HEK293 (cell line): ENCODE measurements at regions not wholly inside any gene's neighbourhood (a gene's known extent, or its start where the extent isn't known, plus 50 kb on each side); places are given as distances from the start of the nearest gene placed in this dataset.
A peak's percentile ranks its signal among the peaks of the same experiment; 100 is the strongest.

ENCODE experiments used
- AEBP2 ChIP-seq: fragments of 450-650 bp; formaldehyde crosslinking; IDR thresholded peaks from 2 replicates; pipeline ENCODE4 v1.5.1; 2016; ENCODE audit warnings: missing biosample characterization, missing genetic modification characterization, borderline replicate concordance
- BCL11B ChIP-seq: fragments of 450-650 bp; formaldehyde crosslinking; IDR thresholded peaks from 2 replicates; pipeline ENCODE4 v1.5.1; 2016; ENCODE audit warnings: low read depth, missing biosample characterization, missing genetic modification characterization
- BCL6B ChIP-seq: fragments of 450-650 bp; formaldehyde crosslinking; IDR thresholded peaks from 2 replicates; pipeline ENCODE4 v1.5.1; 2017; ENCODE audit warnings: missing biosample characterization, missing genetic modification characterization
- GLI4 ChIP-seq: fragments of 450-650 bp; formaldehyde crosslinking; IDR thresholded peaks from 2 replicates; pipeline ENCODE4 v1.5.1; 2016; ENCODE audit warnings: missing biosample characterization, missing genetic modification characterization
- HIC1 ChIP-seq: fragments of 450-650 bp; formaldehyde crosslinking; IDR thresholded peaks from 2 replicates; pipeline ENCODE4 v1.5.1; 2016; ENCODE audit warnings: missing biosample characterization, missing genetic modification characterization
- KLF10 ChIP-seq: fragments of 450-650 bp; IDR thresholded peaks from 2 replicates; pipeline ENCODE4 v1.5.1; 2018; ENCODE audit warnings: missing biosample characterization, mild to moderate bottlenecking, missing genetic modification characterization
- KLF17 ChIP-seq: fragments of 450-650 bp; formaldehyde crosslinking; IDR thresholded peaks from 2 replicates; pipeline ENCODE4 v1.5.1; 2016; ENCODE audit warnings: missing biosample characterization, missing genetic modification characterization
- PRDM1 ChIP-seq: fragments of 450-650 bp; formaldehyde crosslinking; IDR thresholded peaks from 2 replicates; pipeline ENCODE4; 2016; ENCODE audit warnings: missing biosample characterization, missing genetic modification characterization
- ZBTB48 ChIP-seq: fragments of 450-650 bp; formaldehyde crosslinking; IDR thresholded peaks from 2 replicates; pipeline ENCODE4 v1.5.1; 2016; ENCODE audit warnings: missing biosample characterization, missing genetic modification characterization
- ZBTB6 ChIP-seq: fragments of 450-650 bp; formaldehyde crosslinking; IDR thresholded peaks from 2 replicates; pipeline ENCODE4 v1.5.1; 2017; ENCODE audit warnings: missing biosample characterization, missing genetic modification characterization
- ZBTB8A ChIP-seq: fragments of 450-650 bp; formaldehyde crosslinking; IDR thresholded peaks from 2 replicates; pipeline ENCODE4 v1.5.1; 2016; ENCODE audit warnings: missing biosample characterization, missing genetic modification characterization
- ZNF112 ChIP-seq: fragments of 450-650 bp; formaldehyde crosslinking; IDR thresholded peaks from 2 replicates; pipeline ENCODE4 v1.5.0; 2017; ENCODE audit warnings: missing biosample characterization, missing genetic modification characterization
- ZNF157 ChIP-seq: fragments of 450-650 bp; formaldehyde crosslinking; IDR thresholded peaks from 2 replicates; pipeline ENCODE4 v1.5.1; 2016; ENCODE audit warnings: missing biosample characterization, missing genetic modification characterization
- ZNF174 ChIP-seq: fragments of 450-650 bp; formaldehyde crosslinking; IDR thresholded peaks from 2 replicates; pipeline ENCODE4 v1.5.0; 2017; ENCODE audit warnings: missing biosample characterization, mild to moderate bottlenecking, missing genetic modification characterization
- ZNF18 ChIP-seq: fragments of 450-650 bp; formaldehyde crosslinking; IDR thresholded peaks from 2 replicates; pipeline ENCODE4 v1.5.1; 2016; ENCODE audit warnings: missing biosample characterization, missing genetic modification characterization
- ZNF211 ChIP-seq: fragments of 450-650 bp; formaldehyde crosslinking; IDR thresholded peaks from 2 replicates; pipeline ENCODE4 v1.5.1; 2016; ENCODE audit warnings: low read depth, missing biosample characterization, missing genetic modification characterization
- ZNF24 ChIP-seq: fragments of 450-650 bp; formaldehyde crosslinking; IDR thresholded peaks from 2 replicates; pipeline ENCODE4 v1.5.1; 2016; ENCODE audit warnings: missing biosample characterization, missing genetic modification characterization
- ZNF248 ChIP-seq: fragments of 450-650 bp; formaldehyde crosslinking; IDR thresholded peaks from 2 replicates; pipeline ENCODE4 v1.5.1; 2017; ENCODE audit warnings: missing biosample characterization, missing genetic modification characterization
- ZNF362 ChIP-seq: fragments of 450-650 bp; formaldehyde crosslinking; IDR thresholded peaks from 2 replicates; pipeline ENCODE4 v1.5.1; 2016; ENCODE audit warnings: missing biosample characterization, missing genetic modification characterization
- ZNF394 ChIP-seq: fragments of 450-650 bp; formaldehyde crosslinking; IDR thresholded peaks from 2 replicates; pipeline ENCODE4 v1.5.1; 2016; ENCODE audit warnings: missing biosample characterization, missing genetic modification characterization, mild to moderate bottlenecking, moderate library complexity, borderline replicate concordance
- ZNF529 ChIP-seq: fragments of 450-650 bp; formaldehyde crosslinking; IDR thresholded peaks from 2 replicates; pipeline ENCODE4 v1.5.1; 2017; ENCODE audit warnings: missing genetic modification characterization, missing biosample characterization; ENCODE audit not compliant: insufficient replicate concordance
- ZNF571 ChIP-seq: fragments of 450-650 bp; formaldehyde crosslinking; IDR thresholded peaks from 2 replicates; pipeline ENCODE4 v1.5.0; 2017; ENCODE audit warnings: missing biosample characterization, missing genetic modification characterization
- ZNF600 ChIP-seq: fragments of 450-650 bp; formaldehyde crosslinking; IDR thresholded peaks from 2 replicates; pipeline ENCODE4 v1.5.1; 2016; ENCODE audit warnings: missing biosample characterization, missing genetic modification characterization
- ZNF621 ChIP-seq: fragments of 450-650 bp; formaldehyde crosslinking; IDR thresholded peaks from 2 replicates; pipeline ENCODE4 v1.5.1; 2017; ENCODE audit warnings: missing biosample characterization, missing genetic modification characterization
- ZNF654 ChIP-seq: fragments of 450-650 bp; formaldehyde crosslinking; IDR thresholded peaks from 2 replicates; pipeline ENCODE4 v1.5.1; 2016; ENCODE audit warnings: low read depth, missing biosample characterization, missing genetic modification characterization
- ZNF777 ChIP-seq: fragments of 450-650 bp; formaldehyde crosslinking; IDR thresholded peaks from 2 replicates; pipeline ENCODE4 v1.5.1; 2017; ENCODE audit warnings: missing biosample characterization, missing genetic modification characterization, borderline replicate concordance
- ZNF791 ChIP-seq: fragments of 450-650 bp; formaldehyde crosslinking; IDR thresholded peaks from 2 replicates; pipeline ENCODE4 v1.5.1; 2016; ENCODE audit warnings: missing biosample characterization, missing genetic modification characterization
- ZNF837 ChIP-seq: fragments of 450-650 bp; formaldehyde crosslinking; IDR thresholded peaks from 2 replicates; pipeline ENCODE4 v1.5.1; 2016; ENCODE audit warnings: missing biosample characterization, missing genetic modification characterization
- ZNF843 ChIP-seq: fragments of 450-650 bp; formaldehyde crosslinking; IDR thresholded peaks from 2 replicates; pipeline ENCODE4 v1.5.1; 2016; ENCODE audit warnings: missing biosample characterization, missing genetic modification characterization
- ZSCAN5A ChIP-seq: fragments of 450-650 bp; formaldehyde crosslinking; IDR thresholded peaks from 2 replicates; pipeline ENCODE4 v1.5.1; 2016; ENCODE audit warnings: missing biosample characterization, missing genetic modification characterization

- TF ChIP-seq PRDM1 (tag by site-specific recombination) (no peak), ZNF654 (no peak), GLI4 (tag by site-specific recombination) (no peak), BCL6B (peak; percentile 47; the same call in 1 of the 2 replicates), ZBTB48 (tag by site-specific recombination) (no peak), ZNF112 (tag by site-specific recombination) (no peak), ZBTB6 (tag by site-specific recombination) (peak; percentile 83), KLF17 (tag by site-specific recombination) (0 out of 2 replicates have a peak, but pooled peaks have one; percentile 28), ZNF837 (tag by site-specific recombination) (no peak), ZNF843 (tag by site-specific recombination) (peak; percentile 87), AEBP2 (tag by site-specific recombination) (no peak), ZNF362 (tag by site-specific recombination) (no peak), BCL11B (tag by site-specific recombination) (no peak), HIC1 (tag by site-specific recombination) (peak; percentile 56), ZNF791 (tag by site-specific recombination) (no peak), ZBTB8A (tag by site-specific recombination) (no peak), ZNF18 (no peak), ZNF600 (tag by site-specific recombination) (no peak), ZSCAN5A (no peak), ZNF211 (tag by site-specific recombination) (no peak), ZNF777 (tag by site-specific recombination) (no peak), ZNF621 (no peak), ZNF529 (tag by site-specific recombination) (no peak), ZNF394 (tag by site-specific recombination) (no peak), ZNF157 (tag by site-specific recombination) (no peak), ZNF248 (tag by site-specific recombination) (no peak), ZNF24 (peak; percentile 49; the same call in 1 of the 2 replicates), ZNF174 (tag by site-specific recombination) (no peak), KLF10 (peak; percentile 41; the same call in 1 of the 2 replicates), ZNF571 (tag by site-specific recombination) (no peak)
These were observed 70.2 kb downstream of the PERP start (continued) for GRCh38 chr6:138037009-138037504.
